Thymus (tissue), 11 donors: ENCODE measurements at regions not wholly inside any gene's neighbourhood (a gene's known extent, or its start where the extent isn't known, plus 50 kb on each side); places are given as distances from the start of the nearest gene placed in this dataset.
"Not testable (repeated sequence)": the region's sequence is repeated elsewhere in the genome, so short reads cannot be mapped to it uniquely, and the experiment has no call there.

ENCODE experiments used
- DNase-seq, 9 donors: peaks; one replicate each; pipeline ENCODE4 v3.0.0-alpha.2; 2013; ENCODE audit warnings: low spot score in 9 of 9, low read depth in 6 of 9, missing footprints in 1 of 9
- H3K27ac ChIP-seq, 2 donors: one replicate each; pipeline ENCODE4 v1.5.1; 2013; ENCODE audit warnings: control low read depth in 1 of 2, low read depth in 1 of 2, low read length in 1 of 2, mild to moderate bottlenecking in 1 of 2, moderate library complexity in 1 of 2
- H3K27me3 ChIP-seq, 2 donors: one replicate each; pipeline ENCODE4 v1.5.1; 2013; ENCODE audit warnings: low read length in 1 of 2; ENCODE audit not compliant: control insufficient read depth in 2 of 2, insufficient read depth in 1 of 2
- H3K36me3 ChIP-seq, 2 donors: one replicate each; pipeline ENCODE4 v1.5.1; 2013; ENCODE audit warnings: low read length in 1 of 2, mild to moderate bottlenecking in 1 of 2, moderate library complexity in 1 of 2; ENCODE audit not compliant: control insufficient read depth in 2 of 2, insufficient read depth in 2 of 2
- H3K4me1 ChIP-seq, 2 donors: one replicate each; pipeline ENCODE4 v1.5.1; 2013; ENCODE audit warnings: low read length in 2 of 2; ENCODE audit not compliant: control insufficient read depth in 2 of 2, insufficient read depth in 2 of 2
- H3K4me3 ChIP-seq, 2 donors: one replicate each; pipeline ENCODE4 v1.5.1; 2013; ENCODE audit warnings: low read length in 2 of 2, control low read depth in 1 of 2, mild to moderate bottlenecking in 1 of 2
- H3K9me3 ChIP-seq, 2 donors: one replicate each; pipeline ENCODE4 v1.5.1; 2013; ENCODE audit warnings: low read length in 1 of 2, mild to moderate bottlenecking in 1 of 2; ENCODE audit not compliant: control insufficient read depth in 2 of 2, insufficient read depth in 1 of 2
- WGBS: extraction: QIAGEN DNeasy Blood & Tissue Kit; methylation state at CpG from one replicate; pipeline ENCODE4 v1.1.7; 2013; 5-methylcytosine and 5-hydroxymethylcytosine counted together
- donor health status: healthy.

DNA sequence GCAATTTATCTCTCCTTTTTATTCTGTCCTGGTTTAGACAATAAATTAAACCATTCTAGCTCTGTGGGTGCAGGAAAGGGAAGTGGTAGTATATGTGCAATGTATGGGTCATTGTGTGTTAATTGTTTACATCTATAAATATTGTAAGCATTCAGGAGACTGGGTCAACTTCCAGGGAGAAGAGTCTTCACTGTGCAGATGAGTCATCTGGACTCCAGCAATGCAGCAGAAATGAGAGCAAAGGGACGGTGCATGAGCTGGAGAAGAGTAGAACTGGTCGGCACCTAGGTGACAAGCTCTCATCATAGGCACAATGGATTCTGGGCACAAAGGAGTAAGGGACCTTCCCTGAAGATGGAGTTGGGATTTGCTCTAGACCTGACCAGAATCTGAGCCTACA, 211.1 kb upstream of the DAAM1 start:
- no peak for DNase-seq
- no peaks in the 10 kb centered on the region for H3K4me1 ChIP-seq
- H3K4me3 ChIP-seq, result no peak overlapping the region
- H3K9me3 ChIP-seq, result no peaks in the 10 kb centered on the region
- H3K27ac ChIP-seq, result no peak overlapping the region
- no peaks in the 10 kb centered on the region for H3K27me3 ChIP-seq
- WGBS, result 96% methylated on average over 2 of the region's 2 CpGs
- no peaks in the 10 kb centered on the region for H3K36me3 ChIP-seq

DNA sequence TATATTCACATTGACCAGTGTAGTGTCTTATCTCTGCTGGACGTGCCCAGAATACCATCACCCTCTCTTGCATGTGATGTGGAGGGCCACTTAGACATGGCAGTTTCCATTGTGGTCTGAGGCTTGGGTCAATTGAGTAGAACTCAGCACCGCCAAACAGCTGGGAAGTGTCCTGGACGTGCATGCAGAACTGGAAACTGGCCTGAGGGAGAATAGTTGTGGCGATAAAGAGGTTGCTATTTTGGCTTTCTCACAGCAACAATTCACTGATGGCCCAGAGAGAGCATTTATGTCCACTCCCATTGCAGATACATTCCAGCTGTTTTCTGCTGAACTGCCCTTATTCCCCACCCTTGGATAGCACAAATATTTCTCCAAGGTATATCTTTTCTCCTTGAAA, 210.1 kb upstream of the DAAM1 start:
- WGBS, result 93% methylated on average over 4 of the region's 4 CpGs
- no peak for DNase-seq
- Histone ChIP-seq H3K4me3 (no peak overlapping the region), H3K9me3 (no peaks in the 10 kb centered on the region), H3K4me1 (no peaks in the 10 kb centered on the region), H3K36me3 (no peaks in the 10 kb centered on the region), H3K27ac (no peak overlapping the region), H3K27me3 (no peaks in the 10 kb centered on the region)

DNA sequence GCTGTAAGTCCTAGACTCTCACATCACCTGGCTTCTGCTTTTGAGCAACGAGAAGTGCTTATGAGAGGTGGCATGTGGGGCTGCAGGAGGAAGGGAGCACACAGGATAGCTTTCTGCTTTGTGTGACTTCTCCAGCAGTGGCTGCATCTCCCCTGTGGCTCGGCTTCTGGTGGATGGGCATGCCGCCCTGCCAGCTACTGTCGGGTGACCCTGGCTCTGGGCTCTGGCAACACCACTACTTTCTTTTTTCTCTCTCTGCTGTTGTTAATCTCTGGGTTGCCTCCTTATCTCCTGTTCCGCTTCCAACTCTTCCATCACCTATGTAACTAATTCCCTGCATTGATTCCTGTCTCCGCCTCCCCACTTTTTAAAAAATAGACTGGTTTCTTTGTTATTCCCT, 209.1 kb upstream of the DAAM1 start:
- Histone ChIP-seq H3K9me3 (no peaks in the 10 kb centered on the region), H3K27ac (no peak overlapping the region), H3K36me3 (no peaks in the 10 kb centered on the region), H3K4me3 (no peak overlapping the region), H3K4me1 (no peaks in the 10 kb centered on the region), H3K27me3 (no peaks in the 10 kb centered on the region)
- 95% methylated on average over 6 of the region's 6 CpGs for WGBS
- no peak for DNase-seq

DNA sequence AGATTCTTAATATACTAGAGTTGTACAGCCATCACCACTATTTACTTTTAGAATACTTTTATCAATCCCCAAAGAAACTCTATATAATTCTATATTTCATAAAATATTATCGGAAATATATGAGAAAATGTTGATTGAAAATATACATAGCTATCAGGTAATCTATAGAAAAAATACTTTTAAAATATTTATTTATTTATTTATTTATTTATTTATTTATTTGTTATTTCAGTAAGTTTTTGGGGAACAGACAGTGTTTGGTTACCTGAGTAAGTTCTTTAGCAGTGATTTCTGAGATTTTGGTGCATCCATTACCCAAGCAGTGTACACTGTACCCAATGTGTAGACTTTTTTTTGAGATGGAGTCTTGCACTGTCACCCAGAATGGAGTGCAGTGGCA, 206.6 kb upstream of the DAAM1 start:
- over 99% methylated on average over 1 of the region's 1 CpG for WGBS
- no peak overlapping the region for H3K4me3 ChIP-seq
- H3K27ac ChIP-seq, result no peak overlapping the region
- no peaks in the 10 kb centered on the region for H3K27me3 ChIP-seq
- H3K36me3 ChIP-seq, result no peaks in the 10 kb centered on the region
- H3K4me1 ChIP-seq, result no peaks in the 10 kb centered on the region
- H3K9me3 ChIP-seq, result no peaks in the 10 kb centered on the region
- no peak for DNase-seq

DNA sequence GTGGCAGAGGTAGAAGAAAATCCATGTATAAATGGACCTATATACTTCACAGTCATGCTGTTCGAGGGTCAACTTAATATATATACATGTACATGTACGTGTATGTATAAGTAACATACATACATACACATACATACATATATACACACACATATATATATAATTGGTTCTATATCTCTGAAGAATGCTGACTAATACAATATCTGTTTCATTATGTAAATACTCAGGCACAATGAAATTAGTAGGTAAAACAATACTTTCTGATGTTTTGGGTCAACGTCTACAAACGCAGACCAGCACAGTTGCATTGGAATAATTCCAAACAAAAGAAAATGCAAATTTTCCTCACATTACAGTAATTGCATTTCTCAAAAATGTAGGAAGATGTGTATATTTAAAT, 202.7 kb upstream of the DAAM1 start:
- 96% methylated on average over 4 of the region's 4 CpGs for WGBS
- Histone ChIP-seq H3K4me3 (no peak overlapping the region), H3K4me1 (no peaks in the 10 kb centered on the region), H3K9me3 (no peaks in the 10 kb centered on the region), H3K27me3 (no peaks in the 10 kb centered on the region), H3K36me3 (no peaks in the 10 kb centered on the region), H3K27ac (no peak overlapping the region)
- no peak for DNase-seq

DNA sequence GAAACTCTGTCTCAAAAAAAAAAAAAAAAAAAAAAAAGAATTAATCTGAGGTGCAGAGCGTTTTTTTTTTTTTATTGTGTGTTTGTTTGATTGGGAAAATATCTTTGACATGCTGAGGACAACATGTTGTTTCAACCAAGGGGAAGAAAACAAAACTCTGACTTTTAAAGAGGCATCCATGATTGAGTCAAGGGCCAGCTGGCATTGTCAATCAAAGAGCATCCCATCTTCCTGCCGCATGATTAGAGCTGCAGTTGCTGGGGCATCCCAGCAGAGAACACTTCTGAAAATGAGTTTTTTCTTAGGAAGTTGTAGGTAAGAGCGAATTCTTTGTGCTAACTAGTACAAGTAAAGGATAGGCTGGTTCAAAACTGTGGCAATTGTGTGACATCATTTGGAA, 200.9 kb upstream of the DAAM1 start:
- no peaks in the 10 kb centered on the region for H3K36me3 ChIP-seq
- 94% methylated on average over 3 of the region's 3 CpGs for WGBS
- H3K4me1 ChIP-seq, result no peaks in the 10 kb centered on the region
- no peak for DNase-seq
- no peak overlapping the region for H3K27ac ChIP-seq
- H3K9me3 ChIP-seq, result no peaks in the 10 kb centered on the region
- no peak overlapping the region for H3K4me3 ChIP-seq
- no peaks in the 10 kb centered on the region for H3K27me3 ChIP-seq

DNA sequence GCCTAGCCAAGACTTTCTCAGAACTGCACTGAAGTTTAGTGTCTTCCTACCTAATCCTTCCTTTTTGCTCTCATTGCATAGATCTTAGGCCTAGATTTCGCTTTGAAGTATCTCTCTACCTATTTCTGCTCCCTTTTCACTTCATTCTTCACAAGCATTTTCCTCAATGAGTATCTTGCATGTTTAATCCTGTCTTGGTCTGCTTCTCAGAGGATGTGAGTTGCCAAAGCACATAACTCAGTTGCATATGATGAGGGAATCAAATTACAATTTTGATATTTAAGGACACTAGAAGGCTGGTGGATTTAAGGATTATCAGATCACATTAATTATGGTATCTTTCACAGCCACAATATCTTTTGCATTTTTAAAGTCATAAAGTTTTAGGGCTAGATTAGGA, 195.5 kb upstream of the DAAM1 start:
- WGBS, result 76% methylated on average over 1 of the region's 1 CpG
- DNase-seq, result no peak

DNA sequence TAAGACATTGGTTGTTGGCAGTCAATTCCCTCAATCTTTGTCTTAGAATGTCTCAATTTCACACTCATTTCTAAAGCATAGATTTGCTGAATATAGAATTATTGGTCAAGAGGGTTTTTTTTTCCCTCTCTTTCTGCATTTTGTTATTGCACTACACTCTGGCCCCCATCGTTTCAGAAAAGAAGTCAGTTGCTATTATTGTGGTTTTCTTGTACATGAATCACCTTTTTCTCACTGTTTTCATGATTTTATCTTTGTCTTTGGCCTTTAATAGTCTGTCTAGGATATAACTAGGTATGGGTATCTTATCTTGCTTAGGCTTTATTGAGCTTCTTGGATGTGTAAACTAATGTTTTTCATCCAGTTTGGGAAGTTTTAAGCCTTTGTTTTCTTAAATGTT, 194.3 kb upstream of the DAAM1 start:
- 19% methylated on average over 1 of the region's 1 CpG for WGBS
- Histone ChIP-seq H3K27ac (no peak overlapping the region), H3K4me1 (no peaks in the 10 kb centered on the region), H3K36me3 (no peaks in the 10 kb centered on the region), H3K27me3 (no peaks in the 10 kb centered on the region), H3K4me3 (no peak overlapping the region), H3K9me3 (no peaks in the 10 kb centered on the region)
- no peak for DNase-seq

More for the DNA sequence above, 195.5 kb upstream of the DAAM1 start:
- no peaks in the 10 kb centered on the region for H3K27me3 ChIP-seq
- H3K36me3 ChIP-seq, result no peaks in the 10 kb centered on the region
- H3K9me3 ChIP-seq, result no peaks in the 10 kb centered on the region
- H3K4me3 ChIP-seq, result no peak overlapping the region
- H3K4me1 ChIP-seq, result no peaks in the 10 kb centered on the region
- H3K27ac ChIP-seq, result no peak overlapping the region

DNA sequence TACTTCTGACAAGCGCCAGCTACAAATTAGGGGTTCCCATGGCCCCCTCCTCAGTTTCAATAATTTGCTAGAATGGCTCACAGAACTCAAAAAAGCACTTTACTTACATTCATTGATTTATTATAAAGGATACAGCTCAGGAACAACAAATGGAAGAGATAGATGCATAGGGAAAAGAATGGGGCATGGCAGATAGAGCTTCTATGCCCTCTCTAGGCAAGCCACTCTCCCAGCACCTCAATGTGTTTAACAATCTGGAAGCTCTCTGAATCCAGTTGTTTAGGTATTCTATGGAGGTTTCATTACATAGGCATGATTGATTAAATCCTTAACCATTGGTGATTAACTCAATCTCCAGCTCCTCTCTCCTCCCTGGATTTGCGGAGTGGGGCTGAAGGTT, 184.5 kb upstream of the DAAM1 start:
- 99% methylated on average over 2 of the region's 2 CpGs for WGBS
- Histone ChIP-seq H3K4me1 (no peaks in the 10 kb centered on the region), H3K27me3 (no peaks in the 10 kb centered on the region), H3K4me3 (no peak overlapping the region), H3K27ac (no peak overlapping the region), H3K9me3 (no peaks in the 10 kb centered on the region), H3K36me3 (no peaks in the 10 kb centered on the region)
- DNase-seq, result no peak

DNA sequence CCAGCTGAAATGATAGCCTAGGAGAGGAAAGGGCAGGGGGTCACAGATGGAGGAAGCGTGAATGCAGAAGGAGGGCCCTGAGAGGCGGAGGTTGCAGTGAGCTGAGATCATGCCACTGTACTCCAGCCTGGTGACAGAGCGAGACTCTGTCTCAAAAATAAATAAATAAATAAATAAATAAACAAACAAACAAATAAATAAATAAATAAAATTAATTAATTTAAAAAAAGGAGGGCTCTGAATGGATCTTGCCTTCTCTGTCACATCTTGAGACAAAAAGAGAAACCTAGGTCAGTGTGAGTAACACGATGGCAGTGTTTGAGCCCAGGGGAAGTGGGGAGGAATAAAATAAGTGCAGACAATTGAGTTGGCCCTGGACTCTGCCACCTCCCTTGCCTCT, 182.3 kb upstream of the DAAM1 start:
- not testable (repeated sequence) for H3K4me1 ChIP-seq, H3K9me3 ChIP-seq, H3K27me3 ChIP-seq, H3K27ac ChIP-seq, DNase-seq, H3K4me3 ChIP-seq, H3K36me3 ChIP-seq
- WGBS, result 87% methylated on average over 4 of the region's 4 CpGs
